ENCODE measurements at regions not wholly inside any gene's neighbourhood (a gene's known extent, or its start where the extent isn't known, plus 50 kb on each side); places are given as distances from the start of the nearest gene placed in this dataset.

- intact Hi-C loops (cut with micrococcal nuclease; ENCODE audit: unreplicated experiment) = no loop called here
- no peaks in the 10 kb centered on the region for H3K27me3 ChIP-seq (replicated peaks; ENCODE audit: insufficient read depth, low read depth, low read length, poor library complexity)
- H3K4me3 ChIP-seq (ENCODE audit: low read depth, low read length, poor library complexity, severe bottlenecking) = no peak overlapping the region
- no peak for DNase-seq (ENCODE audit: low spot score)
- no peak overlapping the region for H3K27ac ChIP-seq (ENCODE audit: low read depth, low read length, poor library complexity, severe bottlenecking)
- no TSS peak for BruUV-seq (replicated peaks)
- CTCF ChIA-PET = no interaction called here
- no peaks in the 10 kb centered on the region for H3K4me1 ChIP-seq (ENCODE audit: insufficient read depth, low read length, poor library complexity, severe bottlenecking)
- TF ChIP-seq CTCF (conservative IDR thresholded peaks at IDR 0.05; ENCODE audit: low read depth, low read length) (no peak), EZH2 (IDR thresholded peaks at IDR 0.05; ENCODE audit: borderline replicate concordance, low read depth, low read length, poor library complexity, severe bottlenecking) (no peak)
- H3K9me3 ChIP-seq (ENCODE audit: low read depth, low read length, poor library complexity, severe bottlenecking) = no peaks in the 10 kb centered on the region
- no peaks in the 10 kb centered on the region for H3K36me3 ChIP-seq (ENCODE audit: insufficient read depth, low read length, poor library complexity, severe bottlenecking)
- POLR2A ChIA-PET (ENCODE audit: low non-redundant PET) = no interaction called here
These were observed 72.4 kb upstream of the ISX start for GRCh38 chr22:34993548-34993947.

GRCh38 chr22:34997633-34998299, 68.2 kb upstream of the ISX start:
- BruUV-seq (replicated peaks) = no TSS peak
- Histone ChIP-seq H3K27ac (ENCODE audit: low read depth, low read length, poor library complexity, severe bottlenecking) (no peak overlapping the region), H3K4me3 (ENCODE audit: low read depth, low read length, poor library complexity, severe bottlenecking) (no peak overlapping the region), H3K4me1 (ENCODE audit: insufficient read depth, low read length, poor library complexity, severe bottlenecking) (no peaks in the 10 kb centered on the region), H3K9me3 (ENCODE audit: low read depth, low read length, poor library complexity, severe bottlenecking) (no peaks in the 10 kb centered on the region), H3K27me3 (replicated peaks; ENCODE audit: insufficient read depth, low read depth, low read length, poor library complexity) (no peaks in the 10 kb centered on the region), H3K36me3 (ENCODE audit: insufficient read depth, low read length, poor library complexity, severe bottlenecking) (no peaks in the 10 kb centered on the region)
- no peak for TF ChIP-seq CTCF (conservative IDR thresholded peaks at IDR 0.05; ENCODE audit: low read depth, low read length)
- no peak for TF ChIP-seq EZH2 (IDR thresholded peaks at IDR 0.05; ENCODE audit: borderline replicate concordance, low read depth, low read length, poor library complexity, severe bottlenecking)
- intact Hi-C loops (cut with micrococcal nuclease; ENCODE audit: unreplicated experiment) = no loop called here
- ChIA-PET CTCF (no interaction called here), POLR2A (ENCODE audit: low non-redundant PET) (no interaction called here)
- no peak for DNase-seq (ENCODE audit: low spot score)

GRCh38 chr22:34998921-34999320, 67.0 kb upstream of the ISX start:
- intact Hi-C loops (cut with micrococcal nuclease; ENCODE audit: unreplicated experiment) = no loop called here
- Histone ChIP-seq H3K4me3 (ENCODE audit: low read depth, low read length, poor library complexity, severe bottlenecking) (no peak overlapping the region), H3K36me3 (ENCODE audit: insufficient read depth, low read length, poor library complexity, severe bottlenecking) (no peaks in the 10 kb centered on the region), H3K4me1 (ENCODE audit: insufficient read depth, low read length, poor library complexity, severe bottlenecking) (no peaks in the 10 kb centered on the region), H3K9me3 (ENCODE audit: low read depth, low read length, poor library complexity, severe bottlenecking) (no peaks in the 10 kb centered on the region), H3K27me3 (replicated peaks; ENCODE audit: insufficient read depth, low read depth, low read length, poor library complexity) (no peaks in the 10 kb centered on the region), H3K27ac (ENCODE audit: low read depth, low read length, poor library complexity, severe bottlenecking) (no peak overlapping the region)
- TF ChIP-seq EZH2 (IDR thresholded peaks at IDR 0.05; ENCODE audit: borderline replicate concordance, low read depth, low read length, poor library complexity, severe bottlenecking) (no peak), CTCF (conservative IDR thresholded peaks at IDR 0.05; ENCODE audit: low read depth, low read length) (no peak)
- POLR2A ChIA-PET (ENCODE audit: low non-redundant PET) = no interaction called here
- no peak for DNase-seq (ENCODE audit: low spot score)
- no TSS peak for BruUV-seq (replicated peaks)
- CTCF ChIA-PET = no interaction called here

All from A673 (cell line).